LNCAP (cell line): ENCODE measurements at regions not wholly inside any gene's neighbourhood (a gene's known extent, or its start where the extent isn't known, plus 50 kb on each side); places are given as distances from the start of the nearest gene placed in this dataset.

Experiments used
- CTCF ChIP-seq: fragments of 450-650 bp; IDR thresholded peaks from 2 replicates; pipeline ENCODE4 v1.5.1; 2017; ENCODE audit warnings: mild to moderate bottlenecking

GRCh38 chr10:6926971-6927370 is 346.9 kb upstream of the PRKCQ start:
- no peak for TF ChIP-seq CTCF

GRCh38 chr10:6925146-6925545 is 345.1 kb upstream of the PRKCQ start:
- TF ChIP-seq CTCF = no peak

- TF ChIP-seq CTCF = no peak
Measured at GRCh38 chr10:6924166-6924565, 344.1 kb upstream of the PRKCQ start.

- peak; percentile 77 for TF ChIP-seq CTCF
Measured at GRCh38 chr10:6920072-6921019, 340.3 kb upstream of the PRKCQ start.

GRCh38 chr10:6919077-6919476 is 339.0 kb upstream of the PRKCQ start:
- TF ChIP-seq CTCF = no peak

- TF ChIP-seq CTCF = peak; percentile 66
Measured at GRCh38 chr10:6918305-6918704, 338.2 kb upstream of the PRKCQ start.

GRCh38 chr10:6917125-6917524 is 337.0 kb upstream of the PRKCQ start:
- TF ChIP-seq CTCF = no peak
